ENCODE measurements at regions not wholly inside any gene's neighbourhood (a gene's known extent, or its start where the extent isn't known, plus 50 kb on each side); places are given as distances from the start of the nearest gene placed in this dataset.
"Not testable (repeated sequence)": the region's sequence is repeated elsewhere in the genome, so short reads cannot be mapped to it uniquely, and the experiment has no call there.

GRCh38 chr2:235439959-235440662, 53.7 kb upstream of the AGAP1 start:
- DNase-seq (ENCODE audit: low read depth in 1 of 2, low spot score in 1 of 2), result no peak
- no peak for TF ChIP-seq POLR2AphosphoS5 (IDR thresholded peaks at IDR 0.05; ENCODE audit: low read depth)
- no peak for TF ChIP-seq GABPA (IDR thresholded peaks at IDR 0.05; ENCODE audit: low read depth)
- TF ChIP-seq CTCF (IDR thresholded peaks at IDR 0.05; ENCODE audit: insufficient read depth, low read length), result no peak
- no peak for TF ChIP-seq REST (IDR thresholded peaks at IDR 0.05; ENCODE audit: insufficient replicate concordance, low read depth)
- TF ChIP-seq SPI1 (IDR thresholded peaks at IDR 0.05; ENCODE audit: borderline replicate concordance, low read depth), result no peak
- Histone ChIP-seq H3K27me3 (ENCODE audit: insufficient read depth, poor library complexity, severe bottlenecking) (no peaks in the 10 kb centered on the region), H3K4me3 (replicated peaks; ENCODE audit: insufficient read depth, low read length) (no peak overlapping the region), H3K27ac (replicated peaks) (no peak overlapping the region)

GRCh38 chr2:235443580-235443979, 50.3 kb upstream of the AGAP1 start:
- DNase-seq (ENCODE audit: low read depth in 1 of 2, low spot score in 1 of 2); H3K27ac ChIP-seq (replicated peaks); H3K27me3 ChIP-seq (ENCODE audit: insufficient read depth, poor library complexity, severe bottlenecking); H3K4me3 ChIP-seq (replicated peaks; ENCODE audit: insufficient read depth, low read length): not testable (repeated sequence)
